Right lobe of liver (tissue), 4 donors: ENCODE measurements at regions not wholly inside any gene's neighbourhood (a gene's known extent, or its start where the extent isn't known, plus 50 kb on each side); places are given as distances from the start of the nearest gene placed in this dataset.
"Not testable (repeated sequence)": the region's sequence is repeated elsewhere in the genome, so short reads cannot be mapped to it uniquely, and the experiment has no call there.

Experiments used
- POLR2A ChIP-seq: fragments of 450-650 bp; IDR thresholded peaks from one replicate; pipeline ENCODE4 v1.6.1; 2017; ENCODE audit warnings: antibody characterized with exemption, mild to moderate bottlenecking
- TF ChIP-seq, protein P1 (sequence below), 4 donors: fragments of 200-600 bp in 3 of 4; fragments of 450-650 bp in 1 of 4; IDR thresholded peaks; one replicate each; pipeline versions ENCODE4 v1.5.1 to v1.8.0; 2016 to 2022; ENCODE audit warnings: antibody characterized with exemption in 4 of 4, mild to moderate bottlenecking in 2 of 4
- donor health status: DM: no; HTN: no; CAD: no.
- donor health status: DM: no; HTN: no; CAD: no.
- donor health status: DM: no; HTN: yes; CAD: no.

DNA sequence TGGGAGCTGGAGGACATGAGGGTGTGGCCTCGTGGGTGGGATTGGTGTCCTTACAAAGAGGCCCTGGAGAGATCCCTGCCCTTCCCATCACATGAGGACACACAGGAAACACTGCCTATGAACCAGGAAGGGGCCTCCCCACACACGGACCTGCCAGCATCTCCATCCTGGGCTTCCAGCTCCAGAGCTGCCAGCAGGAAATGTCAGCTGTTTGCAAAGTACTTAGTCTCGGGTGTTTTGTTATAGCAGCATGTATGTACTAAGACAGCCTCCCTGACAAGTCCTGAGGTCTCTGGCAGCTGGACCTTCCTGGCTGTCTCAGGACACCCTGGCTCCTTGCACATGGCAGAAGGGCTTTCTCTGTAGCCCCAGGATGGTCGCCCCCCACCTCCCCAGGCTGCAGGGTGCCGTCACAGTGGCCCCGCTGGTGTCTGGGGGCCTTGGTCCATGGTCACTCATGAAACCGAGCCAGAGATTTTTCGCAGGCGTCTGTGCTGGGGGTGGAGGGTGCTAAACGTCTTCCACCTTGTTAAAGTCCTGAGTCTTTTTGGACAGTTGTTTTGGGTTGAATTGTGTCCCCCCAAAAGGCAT is 157.0 kb upstream of the ZNF469 start:
- TF ChIP-seq, protein P1, sequence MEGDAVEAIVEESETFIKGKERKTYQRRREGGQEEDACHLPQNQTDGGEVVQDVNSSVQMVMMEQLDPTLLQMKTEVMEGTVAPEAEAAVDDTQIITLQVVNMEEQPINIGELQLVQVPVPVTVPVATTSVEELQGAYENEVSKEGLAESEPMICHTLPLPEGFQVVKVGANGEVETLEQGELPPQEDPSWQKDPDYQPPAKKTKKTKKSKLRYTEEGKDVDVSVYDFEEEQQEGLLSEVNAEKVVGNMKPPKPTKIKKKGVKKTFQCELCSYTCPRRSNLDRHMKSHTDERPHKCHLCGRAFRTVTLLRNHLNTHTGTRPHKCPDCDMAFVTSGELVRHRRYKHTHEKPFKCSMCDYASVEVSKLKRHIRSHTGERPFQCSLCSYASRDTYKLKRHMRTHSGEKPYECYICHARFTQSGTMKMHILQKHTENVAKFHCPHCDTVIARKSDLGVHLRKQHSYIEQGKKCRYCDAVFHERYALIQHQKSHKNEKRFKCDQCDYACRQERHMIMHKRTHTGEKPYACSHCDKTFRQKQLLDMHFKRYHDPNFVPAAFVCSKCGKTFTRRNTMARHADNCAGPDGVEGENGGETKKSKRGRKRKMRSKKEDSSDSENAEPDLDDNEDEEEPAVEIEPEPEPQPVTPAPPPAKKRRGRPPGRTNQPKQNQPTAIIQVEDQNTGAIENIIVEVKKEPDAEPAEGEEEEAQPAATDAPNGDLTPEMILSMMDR (IDR thresholded peaks at IDR 0.05), result not testable (repeated sequence)
- TF ChIP-seq POLR2A, result not testable (repeated sequence)
